OCI-LY1 (cell line): ENCODE measurements at regions not wholly inside any gene's neighbourhood (a gene's known extent, or its start where the extent isn't known, plus 50 kb on each side); places are given as distances from the start of the nearest gene placed in this dataset.

Experiments used
- EZH2 ChIP-seq: fragments of 200-600 bp; sonication (generic), shearing (Covaris generic); IDR thresholded peaks from 2 replicates; pipeline ENCODE4 v1.8.0; 2017; ENCODE audit warnings: borderline replicate concordance, mixed run types, mild to moderate bottlenecking, antibody characterized with exemption, low read length, moderate library complexity, mixed read lengths
- TF ChIP-seq, protein P1 (sequence below): fragments of 200-600 bp; sonication (generic), shearing (Covaris generic); IDR thresholded peaks from 2 replicates; pipeline ENCODE4 v1.5.1; 2017; ENCODE audit warnings: mild to moderate bottlenecking, antibody characterized with exemption, low read length, moderate library complexity, mixed read lengths

DNA sequence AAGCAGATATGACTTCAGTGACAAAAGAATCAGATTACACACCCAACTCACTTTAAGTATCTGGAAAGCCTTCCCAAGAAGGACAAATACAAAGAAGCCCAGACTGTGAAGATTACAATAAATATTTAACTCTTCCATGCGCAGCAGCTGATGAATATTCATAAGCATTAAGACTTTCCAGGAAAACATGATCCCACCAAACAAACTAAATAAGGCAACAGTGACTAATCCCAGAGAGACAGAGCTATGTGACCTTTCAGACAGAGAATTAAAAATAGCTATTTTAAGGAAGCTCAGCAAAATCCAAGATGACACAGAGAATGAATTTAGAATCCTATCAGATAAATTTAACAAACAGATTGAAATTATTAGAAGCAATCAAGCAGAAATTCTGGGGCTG lies 108.2 kb upstream of the UBE2E3 start:
- TF ChIP-seq, protein P1, sequence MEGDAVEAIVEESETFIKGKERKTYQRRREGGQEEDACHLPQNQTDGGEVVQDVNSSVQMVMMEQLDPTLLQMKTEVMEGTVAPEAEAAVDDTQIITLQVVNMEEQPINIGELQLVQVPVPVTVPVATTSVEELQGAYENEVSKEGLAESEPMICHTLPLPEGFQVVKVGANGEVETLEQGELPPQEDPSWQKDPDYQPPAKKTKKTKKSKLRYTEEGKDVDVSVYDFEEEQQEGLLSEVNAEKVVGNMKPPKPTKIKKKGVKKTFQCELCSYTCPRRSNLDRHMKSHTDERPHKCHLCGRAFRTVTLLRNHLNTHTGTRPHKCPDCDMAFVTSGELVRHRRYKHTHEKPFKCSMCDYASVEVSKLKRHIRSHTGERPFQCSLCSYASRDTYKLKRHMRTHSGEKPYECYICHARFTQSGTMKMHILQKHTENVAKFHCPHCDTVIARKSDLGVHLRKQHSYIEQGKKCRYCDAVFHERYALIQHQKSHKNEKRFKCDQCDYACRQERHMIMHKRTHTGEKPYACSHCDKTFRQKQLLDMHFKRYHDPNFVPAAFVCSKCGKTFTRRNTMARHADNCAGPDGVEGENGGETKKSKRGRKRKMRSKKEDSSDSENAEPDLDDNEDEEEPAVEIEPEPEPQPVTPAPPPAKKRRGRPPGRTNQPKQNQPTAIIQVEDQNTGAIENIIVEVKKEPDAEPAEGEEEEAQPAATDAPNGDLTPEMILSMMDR, result no peak
- no peak for TF ChIP-seq EZH2
